Glutamatergic neuron (in vitro differentiated cells): ENCODE measurements at regions not wholly inside any gene's neighbourhood (a gene's known extent, or its start where the extent isn't known, plus 50 kb on each side); places are given as distances from the start of the nearest gene placed in this dataset.

Source experiments
- DNase-seq: peaks from one replicate; pipeline ENCODE4 v3.0.0; 2022
- H3K27ac Mint-ChIP-seq: one replicate; pipeline ENCODE4 v1.8.0; 2020; ENCODE audit warnings: mild to moderate bottlenecking, mixed read lengths, inconsistent platforms; ENCODE audit not compliant: unreplicated experiment
- H3K27me3 Mint-ChIP-seq: one replicate; pipeline ENCODE4 v1.8.0; 2020; ENCODE audit warnings: mild to moderate bottlenecking, moderate library complexity, mixed read lengths, inconsistent platforms; ENCODE audit not compliant: unreplicated experiment
- H3K36me3 Mint-ChIP-seq: one replicate; pipeline ENCODE4 v1.8.0; 2020; ENCODE audit warnings: mild to moderate bottlenecking, mixed read lengths, inconsistent platforms; ENCODE audit not compliant: unreplicated experiment
- H3K4me1 Mint-ChIP-seq: one replicate; pipeline ENCODE4 v1.8.0; 2020; ENCODE audit warnings: mild to moderate bottlenecking, low read depth, mixed read lengths, inconsistent platforms; ENCODE audit not compliant: unreplicated experiment
- H3K4me3 Mint-ChIP-seq: one replicate; pipeline ENCODE4 v1.8.0; 2020; ENCODE audit warnings: mild to moderate bottlenecking, mixed read lengths, inconsistent platforms; ENCODE audit not compliant: unreplicated experiment
- H3K9me3 Mint-ChIP-seq: one replicate; pipeline ENCODE4 v1.8.0; 2020; ENCODE audit warnings: mild to moderate bottlenecking, moderate library complexity, mixed read lengths, inconsistent platforms; ENCODE audit not compliant: unreplicated experiment
- TF ChIP-seq, protein P1 (sequence below): fragments of 200-600 bp; sonication (generic); IDR thresholded peaks from one replicate; pipeline ENCODE4 v1.5.0; 2021; ENCODE audit not compliant: partially characterized antibody, unreplicated experiment

- Mint-ChIP-seq H3K4me3 (no peak overlapping the region), H3K27me3 (peaks cover 2% of the 10 kb centered on the region), H3K4me1 (no peaks in the 10 kb centered on the region), H3K27ac (no peak overlapping the region), H3K36me3 (peaks cover 4% of the 10 kb centered on the region), H3K9me3 (peaks cover 4% of the 10 kb centered on the region)
- DNase-seq = no peak
- TF ChIP-seq, protein P1, sequence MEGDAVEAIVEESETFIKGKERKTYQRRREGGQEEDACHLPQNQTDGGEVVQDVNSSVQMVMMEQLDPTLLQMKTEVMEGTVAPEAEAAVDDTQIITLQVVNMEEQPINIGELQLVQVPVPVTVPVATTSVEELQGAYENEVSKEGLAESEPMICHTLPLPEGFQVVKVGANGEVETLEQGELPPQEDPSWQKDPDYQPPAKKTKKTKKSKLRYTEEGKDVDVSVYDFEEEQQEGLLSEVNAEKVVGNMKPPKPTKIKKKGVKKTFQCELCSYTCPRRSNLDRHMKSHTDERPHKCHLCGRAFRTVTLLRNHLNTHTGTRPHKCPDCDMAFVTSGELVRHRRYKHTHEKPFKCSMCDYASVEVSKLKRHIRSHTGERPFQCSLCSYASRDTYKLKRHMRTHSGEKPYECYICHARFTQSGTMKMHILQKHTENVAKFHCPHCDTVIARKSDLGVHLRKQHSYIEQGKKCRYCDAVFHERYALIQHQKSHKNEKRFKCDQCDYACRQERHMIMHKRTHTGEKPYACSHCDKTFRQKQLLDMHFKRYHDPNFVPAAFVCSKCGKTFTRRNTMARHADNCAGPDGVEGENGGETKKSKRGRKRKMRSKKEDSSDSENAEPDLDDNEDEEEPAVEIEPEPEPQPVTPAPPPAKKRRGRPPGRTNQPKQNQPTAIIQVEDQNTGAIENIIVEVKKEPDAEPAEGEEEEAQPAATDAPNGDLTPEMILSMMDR = no peak
Observed at GRCh38 chr2:37788602-37789209, 117.3 kb upstream of the CDC42EP3 start.

GRCh38 chr2:37790019-37790418 lies 118.6 kb upstream of the CDC42EP3 start:
- Mint-ChIP-seq H3K4me3 (no peak overlapping the region), H3K27me3 (peaks cover 2% of the 10 kb centered on the region), H3K36me3 (peaks cover 4% of the 10 kb centered on the region), H3K27ac (no peak overlapping the region), H3K9me3 (peaks cover 4% of the 10 kb centered on the region), H3K4me1 (no peaks in the 10 kb centered on the region)
- TF ChIP-seq, protein P1 = no peak
- DNase-seq = no peak

DNA sequence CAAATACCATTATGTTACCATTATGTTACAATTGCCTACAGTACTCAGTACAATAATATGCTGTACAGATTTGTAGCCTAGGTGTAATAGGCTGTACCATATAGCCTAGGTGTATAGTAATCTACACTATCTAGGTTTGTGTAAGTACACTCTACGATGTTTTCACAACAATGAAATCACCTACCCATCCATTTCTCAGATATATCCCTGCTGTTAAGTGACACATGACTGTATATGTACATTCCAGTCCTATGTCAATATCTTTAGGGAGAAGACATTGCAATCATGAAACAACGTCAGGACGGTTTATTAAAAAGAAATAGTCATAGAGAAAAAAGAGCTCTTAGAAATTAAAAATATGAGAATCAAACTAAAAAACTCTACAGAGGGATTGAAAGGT lies 119.0 kb upstream of the CDC42EP3 start:
- Mint-ChIP-seq H3K27ac (no peak overlapping the region), H3K36me3 (peaks cover 4% of the 10 kb centered on the region), H3K4me3 (no peak overlapping the region), H3K9me3 (peaks cover 4% of the 10 kb centered on the region), H3K4me1 (no peaks in the 10 kb centered on the region), H3K27me3 (peaks cover 2% of the 10 kb centered on the region)
- no peak for DNase-seq
- TF ChIP-seq, protein P1 = no peak

DNA sequence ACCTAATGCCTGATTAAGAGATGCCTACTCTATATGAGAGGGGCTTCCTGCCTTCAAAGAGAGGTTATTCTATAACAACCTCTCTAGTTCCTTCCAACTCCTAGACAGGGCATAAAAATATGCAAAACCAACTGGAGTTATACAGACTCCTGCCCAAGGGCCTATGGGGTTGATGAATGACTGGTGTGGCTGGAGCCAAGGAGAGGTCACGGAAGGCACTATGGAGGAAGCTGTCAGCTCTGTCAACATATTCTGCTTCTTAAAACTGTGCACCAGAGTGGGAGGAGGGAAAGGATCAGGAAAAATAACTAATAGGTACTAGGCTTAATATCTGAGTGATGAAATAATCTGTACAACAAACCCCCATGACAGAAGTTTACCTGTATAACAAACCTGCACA lies 120.9 kb upstream of the CDC42EP3 start:
- H3K36me3 Mint-ChIP-seq = peaks cover 4% of the 10 kb centered on the region
- TF ChIP-seq, protein P1 = no peak
- H3K9me3 Mint-ChIP-seq = peaks cover 4% of the 10 kb centered on the region
- no peak overlapping the region for H3K27ac Mint-ChIP-seq
- DNase-seq = no peak
- peaks cover 2% of the 10 kb centered on the region for H3K27me3 Mint-ChIP-seq
- no peaks in the 10 kb centered on the region for H3K4me1 Mint-ChIP-seq
- H3K4me3 Mint-ChIP-seq = no peak overlapping the region

- Mint-ChIP-seq H3K27me3 (peaks cover 2% of the 10 kb centered on the region), H3K4me3 (no peak overlapping the region), H3K36me3 (peaks cover 2% of the 10 kb centered on the region), H3K4me1 (no peaks in the 10 kb centered on the region), H3K27ac (no peak overlapping the region), H3K9me3 (peaks cover 4% of the 10 kb centered on the region)
- TF ChIP-seq, protein P1 = no peak
- no peak for DNase-seq
Observed at GRCh38 chr2:37793004-37793403, 121.6 kb upstream of the CDC42EP3 start.
